SKM-1 treated with dmso at 0.1 percent for 144 hours (cell line): ENCODE measurements at regions not wholly inside any gene's neighbourhood (a gene's known extent, or its start where the extent isn't known, plus 50 kb on each side); places are given as distances from the start of the nearest gene placed in this dataset.
A peak's percentile ranks its signal among the peaks of the same experiment; 100 is the strongest.

ENCODE experiments used
- DNase-seq: peaks from one replicate; lab custom pipeline; 2025; ENCODE audit not compliant: unreplicated experiment; lab: John Stamatoyannopoulos, UW

DNA sequence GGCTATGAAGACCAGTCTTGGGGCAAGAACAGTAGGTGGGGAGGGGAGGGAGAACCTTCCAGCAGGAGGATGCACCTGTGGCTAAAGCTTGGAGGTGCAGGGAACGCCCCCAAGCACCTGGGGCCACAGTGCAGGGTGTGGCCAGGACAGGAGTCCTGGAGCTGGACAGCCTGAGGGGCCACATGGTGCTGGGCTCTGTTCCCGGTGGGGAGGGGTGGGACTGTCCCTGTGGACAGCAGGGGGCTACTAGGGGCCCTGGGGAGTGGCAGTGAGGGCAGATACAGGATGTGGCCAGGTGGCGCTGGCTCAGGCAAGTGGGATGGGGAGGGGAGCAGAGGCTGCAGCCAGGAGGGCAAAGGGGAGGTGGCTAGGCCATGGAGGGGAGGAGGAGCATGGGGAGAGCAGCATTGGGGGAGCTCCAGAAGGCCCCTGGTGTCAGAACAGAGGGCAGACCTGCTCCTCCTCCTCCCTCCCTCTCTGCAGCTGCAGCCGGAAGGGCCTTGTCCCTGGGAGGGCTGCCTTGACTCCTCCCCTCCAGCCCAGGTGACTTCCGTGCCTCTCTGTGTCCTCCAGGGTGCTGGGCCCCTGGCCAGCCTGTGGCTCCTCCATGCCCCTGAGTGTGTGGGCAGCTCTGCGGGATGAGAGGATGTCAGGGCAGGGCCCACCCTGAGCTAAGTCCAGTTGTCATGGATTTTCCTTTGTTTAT lies 68.4 kb upstream of the DLK1 start:
- no peak for DNase-seq

DNA sequence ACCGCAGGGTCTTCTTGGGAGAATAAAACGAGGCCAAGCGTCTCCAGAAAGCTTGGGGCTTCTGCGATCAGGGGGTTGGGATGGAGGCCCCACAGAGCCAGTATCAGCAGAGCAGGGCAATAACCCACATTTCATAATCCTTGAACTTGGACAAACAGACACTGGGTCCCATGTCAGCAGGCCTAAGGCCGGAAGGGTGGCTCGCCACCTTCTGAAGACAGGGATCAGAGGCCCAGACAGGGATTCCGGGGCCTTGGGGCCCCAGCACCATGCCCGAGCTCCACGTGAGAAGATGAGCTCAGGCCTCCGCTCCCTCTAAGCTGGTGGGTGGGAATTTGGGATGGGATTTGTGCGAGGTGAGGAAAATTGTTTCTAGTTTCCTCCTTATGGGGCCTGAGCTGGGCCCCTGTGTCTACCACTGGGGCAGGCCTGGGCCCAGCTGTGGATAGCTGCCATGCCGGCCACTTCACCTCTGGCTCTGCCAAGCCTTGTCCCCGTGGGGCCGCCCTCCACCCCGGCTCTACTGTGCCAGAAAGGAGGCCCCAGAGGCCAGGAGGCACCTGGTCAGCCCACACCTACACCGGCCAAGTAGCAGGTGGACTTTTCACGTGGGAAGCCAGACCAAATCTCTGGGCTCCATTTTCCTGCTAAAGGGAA lies 67.2 kb upstream of the DLK1 start:
- DNase-seq: no peak

- no peak for DNase-seq
Observed at GRCh38 chr14:100660498-100660881, 66.2 kb upstream of the DLK1 start.

DNA sequence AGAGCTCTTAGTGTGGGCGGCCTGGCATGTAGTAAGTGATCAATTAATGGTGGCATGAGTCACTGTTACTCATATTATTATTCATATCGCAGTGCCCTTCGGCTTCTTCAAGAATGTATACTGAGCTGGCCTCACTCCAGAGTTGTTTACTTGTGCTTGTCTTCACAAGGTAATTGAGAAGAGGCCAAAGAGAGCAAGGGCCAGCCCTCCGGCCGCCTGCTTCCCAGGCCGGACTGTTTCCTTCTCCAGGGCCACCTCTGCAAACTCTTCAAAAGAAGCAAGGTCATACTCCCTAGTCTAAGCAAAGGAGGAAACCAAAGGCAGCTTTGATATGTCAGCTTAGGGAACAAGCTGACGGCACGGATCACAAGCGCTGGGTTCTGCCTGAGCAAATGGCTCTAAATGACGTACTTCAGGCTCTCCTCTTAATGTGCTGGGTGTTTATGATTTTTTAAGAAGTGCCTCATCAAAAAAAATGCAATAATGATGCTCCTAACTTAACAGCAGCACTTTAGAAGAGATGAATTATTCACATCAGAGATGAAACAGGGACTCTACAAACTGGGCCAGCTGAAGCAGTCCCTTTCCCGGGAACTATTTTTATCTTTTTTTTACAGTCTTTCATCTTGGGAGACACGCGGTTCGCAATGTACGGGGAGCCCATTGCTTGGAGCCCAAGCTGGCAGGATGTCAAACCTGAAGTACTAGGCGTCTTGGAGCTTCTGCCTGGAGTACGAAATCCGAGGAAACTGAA lies 65.6 kb upstream of the DLK1 start:
- DNase-seq: no peak

DNA sequence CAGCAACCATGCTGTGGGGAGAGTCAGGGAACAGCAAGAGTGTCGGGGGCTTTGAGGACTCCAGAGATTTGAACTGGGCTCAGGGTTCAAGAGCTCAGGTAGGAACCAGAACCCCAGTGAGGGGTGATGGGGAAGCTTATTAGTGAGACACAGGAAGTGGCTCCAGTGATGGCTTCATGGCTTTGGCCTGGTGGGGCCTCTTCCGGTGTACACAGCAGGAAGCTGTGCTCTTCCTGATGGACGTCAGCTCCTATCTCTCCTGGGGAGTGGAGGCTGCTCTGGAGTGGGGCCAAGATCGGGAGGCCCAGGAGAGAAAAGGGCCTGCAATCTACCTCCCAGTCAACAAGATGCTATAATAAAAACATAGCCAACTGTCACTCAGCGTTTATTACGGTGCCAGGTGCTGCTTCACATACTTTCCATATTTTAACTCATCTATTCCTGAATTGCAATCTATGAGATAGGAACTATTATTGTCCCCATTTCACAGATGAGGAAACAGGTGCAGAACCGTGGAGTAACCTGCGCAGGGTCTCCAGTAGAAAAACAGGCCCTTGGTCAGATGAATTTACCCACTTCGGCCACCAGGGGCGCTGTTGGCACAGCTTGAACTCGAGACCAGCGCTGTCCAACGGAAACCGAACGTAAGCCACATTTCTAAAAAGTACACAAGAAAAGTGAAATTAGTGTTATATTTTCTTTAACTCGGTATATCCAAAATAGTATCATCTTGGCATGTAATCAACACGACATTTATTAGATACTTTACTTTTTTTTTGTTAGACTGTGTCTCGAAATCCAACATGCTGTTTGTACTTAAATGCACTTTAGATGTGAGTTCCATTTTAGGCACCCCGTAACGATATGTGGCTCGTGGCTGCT lies 63.6 kb upstream of the DLK1 start:
- peak; percentile 32 for DNase-seq

DNA sequence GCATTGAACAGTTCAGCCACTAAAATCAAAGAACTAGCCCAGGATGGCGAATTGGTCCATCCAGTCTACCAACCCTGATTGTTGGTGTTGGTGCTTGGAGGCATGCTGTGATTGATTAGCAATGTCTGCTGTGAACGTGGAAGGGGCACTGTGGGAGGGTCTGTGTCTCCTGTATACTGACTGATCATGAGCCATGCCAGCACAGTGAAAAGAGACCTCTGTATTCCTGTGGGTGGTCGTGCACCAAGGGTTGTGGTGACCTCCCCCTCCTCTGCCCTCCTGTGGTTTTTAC lies 63.0 kb upstream of the DLK1 start:
- DNase-seq: no peak

GRCh38 chr14:100664231-100664630 lies 62.5 kb upstream of the DLK1 start:
- DNase-seq: no peak

- no peak for DNase-seq
Observed at GRCh38 chr14:100664841-100665510, 61.7 kb upstream of the DLK1 start.

DNA sequence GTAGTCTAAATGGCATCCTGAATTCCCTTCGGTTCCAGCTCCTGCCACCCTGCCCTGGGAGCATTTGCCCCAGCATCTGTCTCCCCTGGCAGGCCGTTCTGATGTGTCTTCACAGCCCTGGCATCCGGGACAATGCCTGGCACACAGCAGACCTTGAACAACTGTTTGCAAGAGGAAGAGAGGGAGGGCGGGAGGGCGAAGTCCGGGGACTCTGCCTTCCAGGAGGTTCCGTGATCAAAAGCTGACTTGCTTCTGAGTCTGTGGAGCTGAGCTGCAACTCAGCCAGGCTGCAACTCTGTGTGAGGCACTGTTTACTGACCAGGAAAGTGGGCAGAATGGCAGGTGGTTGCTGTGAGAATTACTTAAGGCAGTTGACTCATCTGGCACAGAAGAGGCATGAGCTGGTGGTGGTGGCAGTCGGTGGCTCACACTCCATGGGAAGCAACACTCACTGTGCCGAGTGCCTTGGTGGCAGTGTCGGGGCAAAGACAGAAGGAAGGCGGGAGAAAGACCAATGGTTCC lies 61.1 kb upstream of the DLK1 start:
- DNase-seq: no peak

- no peak for DNase-seq
Observed at GRCh38 chr14:100666403-100666802, 60.3 kb upstream of the DLK1 start.

DNA sequence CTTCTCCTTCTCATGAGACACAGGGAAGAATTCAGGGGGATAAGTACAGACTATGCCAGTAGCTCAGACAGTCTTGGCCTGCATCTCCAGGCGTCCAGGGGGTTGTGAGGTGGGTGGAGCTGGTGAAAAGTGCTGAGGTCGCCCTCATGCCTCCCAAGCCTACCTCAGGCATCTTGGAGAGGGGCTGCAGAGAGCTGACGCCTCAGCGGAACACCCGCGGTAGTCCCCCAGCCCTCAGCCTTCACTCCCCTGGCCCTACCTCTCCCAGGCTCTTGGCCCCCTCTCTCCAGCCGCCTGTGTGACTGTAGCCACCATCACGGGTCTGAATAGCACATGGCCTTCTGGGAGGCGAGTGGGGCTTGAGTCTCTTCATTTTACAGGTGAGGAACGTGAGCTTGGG lies 59.8 kb upstream of the DLK1 start:
- DNase-seq: no peak

GRCh38 chr14:100667656-100668055 lies 59.0 kb upstream of the DLK1 start:
- no peak for DNase-seq

DNA sequence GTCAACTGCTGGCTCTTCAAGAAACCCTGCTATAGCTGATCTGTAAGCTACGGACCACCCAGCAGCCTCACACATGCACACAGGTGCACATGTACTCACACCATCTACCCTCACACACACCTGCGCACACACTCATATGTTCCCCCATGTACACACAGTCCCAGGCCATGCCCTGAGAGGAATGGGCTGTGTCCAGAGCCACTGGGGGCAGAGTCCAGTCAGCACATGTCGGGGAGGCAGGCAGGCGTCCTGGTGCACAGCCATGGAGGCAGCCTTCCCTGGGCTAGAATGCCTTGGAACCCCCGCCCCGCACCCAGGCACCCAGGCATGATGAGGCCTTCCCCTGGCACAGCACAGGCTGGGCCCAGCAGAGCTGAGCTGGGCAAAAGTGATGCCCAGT lies 58.3 kb upstream of the DLK1 start:
- DNase-seq: no peak

GRCh38 chr14:100669011-100669412 lies 57.7 kb upstream of the DLK1 start:
- DNase-seq: no peak

- no peak for DNase-seq
Observed at GRCh38 chr14:100669468-100669867, 57.2 kb upstream of the DLK1 start.

DNA sequence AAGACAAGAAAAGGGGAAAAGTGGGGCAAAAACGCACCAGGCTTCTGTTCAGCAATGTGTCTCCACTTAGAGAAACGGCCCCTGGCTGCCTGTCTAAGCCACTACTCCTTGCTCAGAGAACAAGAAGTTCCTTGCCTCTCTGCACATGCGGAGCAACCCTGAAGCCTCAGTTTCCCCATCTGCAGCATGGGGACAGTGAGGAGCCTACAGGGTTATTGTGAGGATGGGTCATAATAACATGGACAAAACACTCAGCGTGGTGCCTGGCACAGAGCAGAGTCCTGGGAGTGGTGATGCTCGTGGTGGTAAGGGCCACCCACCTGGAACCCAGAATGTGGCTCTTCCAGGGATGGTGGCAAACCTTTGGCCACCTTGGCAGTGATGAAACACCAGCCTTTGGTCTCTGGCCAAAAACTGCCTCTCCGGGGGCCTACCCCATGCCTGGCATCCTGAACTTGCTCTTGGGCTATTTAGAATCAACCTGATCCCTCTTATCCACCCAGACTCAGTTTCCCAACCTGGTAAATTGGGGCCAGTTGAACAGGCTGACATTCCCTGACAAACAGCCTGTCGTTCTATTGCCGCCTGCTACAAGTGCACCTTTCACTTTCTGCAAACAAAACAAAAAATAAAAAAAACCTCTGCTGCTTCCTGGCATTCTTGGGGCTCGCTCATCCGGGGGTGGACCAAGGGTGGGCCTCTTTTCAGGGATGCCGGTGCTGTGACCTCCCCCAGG lies 56.5 kb upstream of the DLK1 start:
- DNase-seq: no peak

GRCh38 chr14:100670753-100671049 lies 56.0 kb upstream of the DLK1 start:
- no peak for DNase-seq

GRCh38 chr14:100671386-100671901 lies 55.2 kb upstream of the DLK1 start:
- no peak for DNase-seq

- no peak for DNase-seq
Observed at GRCh38 chr14:100671906-100672305, 54.8 kb upstream of the DLK1 start.
